B cell (primary cell): ENCODE measurements at regions not wholly inside any gene's neighbourhood (a gene's known extent, or its start where the extent isn't known, plus 50 kb on each side); places are given as distances from the start of the nearest gene placed in this dataset.

Source experiments
- ATAC-seq: fragments of 200-7000 bp; cut with Tn5 transposase; one replicate; pipeline ENCODE4 v1.10.0; 2021; ENCODE audit warnings: low read depth, mild to moderate bottlenecking, moderate number of reproducible peaks, moderate library complexity
- CTCF ChIA-PET: fragments of 350-600 bp; sonication (Branson Sonifier 250); formaldehyde crosslinking; loops from one replicate; lab custom pipeline; 2021; ENCODE audit warnings: antibody characterized with exemption, inconsistent platforms; lab: Charles Lee
- POLR2A ChIA-PET: fragments of 350-600 bp; sonication (Branson Sonifier 250); formaldehyde crosslinking; loops from one replicate; lab custom pipeline; 2021; ENCODE audit warnings: antibody characterized with exemption; lab: Charles Lee
- DNase-seq: peaks from one replicate; pipeline ENCODE4 v3.0.0; 2013
- H2AFZ ChIP-seq: 2 replicates; pipeline ENCODE4 v1.6.1; 2012; ENCODE audit warnings: mild to moderate bottlenecking, low read depth, low read length; ENCODE audit not compliant: insufficient read depth, poor library complexity, severe bottlenecking
- H3K27ac ChIP-seq, 2 donors: 1 replicate in 1 of 2; 2 replicates in 1 of 2; pipeline ENCODE4 v1.5.1; 2012 to 2013; ENCODE audit warnings: low read length in 2 of 2, mild to moderate bottlenecking in 2 of 2, moderate library complexity in 1 of 2
- H3K27me3 ChIP-seq, 4 experiments: fragments of 200-600 bp in 1 of 4; sonication (generic) in 1 of 4; replicated peaks in 1 of 4; 1 replicate in 2 of 4; 2 replicates in 2 of 4; pipeline versions ENCODE4 v1.6.1 to v1.7.0; 2013 to 2016; ENCODE audit warnings: low read length in 3 of 4, mild to moderate bottlenecking in 2 of 4, mixed read lengths in 1 of 4, moderate library complexity in 1 of 4; ENCODE audit not compliant: insufficient read depth in 4 of 4, control insufficient read depth in 3 of 4; ENCODE audit errors: control extremely low read depth in 1 of 4
- H3K36me3 ChIP-seq, 2 experiments: replicated peaks in 1 of 2; 1 replicate in 1 of 2; 2 replicates in 1 of 2; pipeline versions ENCODE4 v1.6.1 to v1.7.1; 2013; ENCODE audit warnings: low read length in 1 of 2; ENCODE audit not compliant: insufficient read depth in 2 of 2, control insufficient read depth in 1 of 2; ENCODE audit errors: control extremely low read depth in 1 of 2, extremely low read depth in 1 of 2
- H3K4me1 ChIP-seq, 2 donors: fragments of 200-600 bp in 1 of 2; sonication (generic) in 1 of 2; 1 replicate in 1 of 2; 2 replicates in 1 of 2; pipeline versions ENCODE4 v1.5.1 to v1.6.1; 2013 to 2017; ENCODE audit warnings: low read length in 2 of 2; ENCODE audit not compliant: control insufficient read depth in 2 of 2, insufficient read depth in 2 of 2
- H3K4me2 ChIP-seq: replicated peaks from 2 replicates; pipeline ENCODE3; 2012; ENCODE audit warnings: mild to moderate bottlenecking, low read depth, low read length; ENCODE audit not compliant: poor library complexity, severe bottlenecking
- H3K4me3 ChIP-seq, 5 experiments: fragments of 200-600 bp in 1 of 5; sonication (generic) in 1 of 5; 1 replicate in 3 of 5; 2 replicates in 2 of 5; pipeline versions ENCODE4 v1.5.1 to v1.7.0; 2011 to 2016; ENCODE audit warnings: low read length in 4 of 5, mild to moderate bottlenecking in 4 of 5, low read depth in 2 of 5, control low read depth in 1 of 5, moderate library complexity in 1 of 5; ENCODE audit not compliant: insufficient read depth in 1 of 5; ENCODE audit errors: control extremely low read depth in 1 of 5, extremely low read depth in 1 of 5
- H3K79me2 ChIP-seq: fragments of 200-600 bp; sonication (generic); one replicate; pipeline ENCODE4 v1.6.0; 2016; ENCODE audit warnings: low read length; ENCODE audit not compliant: control insufficient read depth, insufficient read depth
- H3K9ac ChIP-seq: fragments of 200-600 bp; sonication (generic); 2 replicates; pipeline ENCODE4 v1.6.1; 2017; ENCODE audit warnings: mild to moderate bottlenecking, low read length, moderate library complexity
- H3K9me3 ChIP-seq, 3 donors: one replicate each; pipeline versions ENCODE4 v1.6.1 to v1.7.1; 2013; ENCODE audit warnings: low read length in 2 of 3; ENCODE audit not compliant: control insufficient read depth in 2 of 3, insufficient read depth in 1 of 3; ENCODE audit errors: control extremely low read depth in 1 of 3
- H4K20me1 ChIP-seq: 2 replicates; pipeline ENCODE4 v1.6.0; 2012; ENCODE audit warnings: mild to moderate bottlenecking, low read length; ENCODE audit not compliant: insufficient read depth, control insufficient read depth, poor library complexity, severe bottlenecking
- H3K27ac Mint-ChIP-seq: one replicate; pipeline ENCODE4 v1.8.0; 2021; ENCODE audit warnings: mixed read lengths
- H3K27me3 Mint-ChIP-seq: one replicate; pipeline ENCODE4 v1.8.0; 2021; ENCODE audit warnings: mixed read lengths
- H3K4me1 Mint-ChIP-seq: one replicate; pipeline ENCODE4 v1.8.0; 2021; ENCODE audit warnings: mixed read lengths
- H3K4me3 Mint-ChIP-seq: one replicate; pipeline ENCODE4 v1.8.0; 2021; ENCODE audit warnings: mixed read lengths
- H3K9me3 Mint-ChIP-seq: one replicate; pipeline ENCODE4 v1.8.0; 2022; ENCODE audit warnings: mixed read lengths; ENCODE audit not compliant: insufficient read depth
- EZH2 ChIP-seq: IDR thresholded peaks from 2 replicates; pipeline ENCODE4 v1.6.1; 2012; ENCODE audit warnings: borderline replicate concordance, low read depth, mild to moderate bottlenecking, moderate library complexity, low read length; ENCODE audit not compliant: insufficient read depth, poor library complexity, severe bottlenecking
- WGBS: methylation state at CpG from one replicate; pipeline ENCODE4 v1.1.5; 2013; ENCODE audit warnings: missing lambda C conversion rate; ENCODE audit not compliant: insufficient coverage; 5-methylcytosine and 5-hydroxymethylcytosine counted together
- intact Hi-C: fragments of 100-400 bp; cut with micrococcal nuclease; formaldehyde crosslinking; loops from one replicate; pipeline ENCODE4 v1.10.0; 2022
- TF ChIP-seq, protein P1 (sequence below): fragments of 200-600 bp; IDR thresholded peaks from one replicate; pipeline ENCODE4 v1.8.0; 2022; ENCODE audit warnings: antibody characterized with exemption, mild to moderate bottlenecking

DNA sequence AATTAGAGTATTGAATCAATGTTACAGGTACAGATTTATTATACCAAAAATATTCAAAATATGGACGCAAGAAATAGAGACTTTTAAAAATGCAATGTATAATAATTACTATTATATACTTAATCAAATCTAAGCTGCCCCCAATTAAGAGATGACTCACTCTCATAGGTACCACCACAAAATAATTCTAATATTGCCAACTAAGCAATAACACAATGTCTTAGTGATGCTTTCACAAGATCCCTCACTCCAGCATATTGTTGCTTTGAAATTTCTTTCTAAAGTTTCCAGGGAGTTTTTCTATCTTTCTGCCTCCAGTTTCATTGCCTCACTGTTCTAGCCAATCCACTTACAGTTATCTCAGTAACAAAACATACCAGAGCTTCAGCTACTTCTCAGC is 270.0 kb upstream of the PABPC4L start:
- POLR2A ChIA-PET, result no interaction called here
- no peak overlapping the region for H3K27ac ChIP-seq
- no peaks in the 10 kb centered on the region for H3K79me2 ChIP-seq
- H3K4me1 Mint-ChIP-seq, result no peaks in the 10 kb centered on the region
- no peaks in the 10 kb centered on the region for H3K4me1 ChIP-seq
- H3K4me3 Mint-ChIP-seq, result no peak overlapping the region
- no peaks in the 10 kb centered on the region for H3K9me3 ChIP-seq
- no peaks in the 10 kb centered on the region for H3K36me3 ChIP-seq
- no peak overlapping the region for H2AFZ ChIP-seq
- no peaks in the 10 kb centered on the region for H3K27me3 Mint-ChIP-seq
- ATAC-seq, result no peak
- H3K9me3 Mint-ChIP-seq, result no peaks in the 10 kb centered on the region
- no CpG with 5 or more reads among the region's 1 CpG for WGBS
- DNase-seq, result no peak
- H4K20me1 ChIP-seq, result no peaks in the 10 kb centered on the region
- H3K9ac ChIP-seq, result no peak overlapping the region
- TF ChIP-seq EZH2, result no peak
- TF ChIP-seq, protein P1, sequence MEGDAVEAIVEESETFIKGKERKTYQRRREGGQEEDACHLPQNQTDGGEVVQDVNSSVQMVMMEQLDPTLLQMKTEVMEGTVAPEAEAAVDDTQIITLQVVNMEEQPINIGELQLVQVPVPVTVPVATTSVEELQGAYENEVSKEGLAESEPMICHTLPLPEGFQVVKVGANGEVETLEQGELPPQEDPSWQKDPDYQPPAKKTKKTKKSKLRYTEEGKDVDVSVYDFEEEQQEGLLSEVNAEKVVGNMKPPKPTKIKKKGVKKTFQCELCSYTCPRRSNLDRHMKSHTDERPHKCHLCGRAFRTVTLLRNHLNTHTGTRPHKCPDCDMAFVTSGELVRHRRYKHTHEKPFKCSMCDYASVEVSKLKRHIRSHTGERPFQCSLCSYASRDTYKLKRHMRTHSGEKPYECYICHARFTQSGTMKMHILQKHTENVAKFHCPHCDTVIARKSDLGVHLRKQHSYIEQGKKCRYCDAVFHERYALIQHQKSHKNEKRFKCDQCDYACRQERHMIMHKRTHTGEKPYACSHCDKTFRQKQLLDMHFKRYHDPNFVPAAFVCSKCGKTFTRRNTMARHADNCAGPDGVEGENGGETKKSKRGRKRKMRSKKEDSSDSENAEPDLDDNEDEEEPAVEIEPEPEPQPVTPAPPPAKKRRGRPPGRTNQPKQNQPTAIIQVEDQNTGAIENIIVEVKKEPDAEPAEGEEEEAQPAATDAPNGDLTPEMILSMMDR, result no peak
- intact Hi-C loops, result no loop called here
- H3K4me3 ChIP-seq, result no peak overlapping the region
- H3K27ac Mint-ChIP-seq, result no peak overlapping the region
- CTCF ChIA-PET, result no interaction called here
- H3K4me2 ChIP-seq, result no peak overlapping the region
- no peaks in the 10 kb centered on the region for H3K27me3 ChIP-seq

DNA sequence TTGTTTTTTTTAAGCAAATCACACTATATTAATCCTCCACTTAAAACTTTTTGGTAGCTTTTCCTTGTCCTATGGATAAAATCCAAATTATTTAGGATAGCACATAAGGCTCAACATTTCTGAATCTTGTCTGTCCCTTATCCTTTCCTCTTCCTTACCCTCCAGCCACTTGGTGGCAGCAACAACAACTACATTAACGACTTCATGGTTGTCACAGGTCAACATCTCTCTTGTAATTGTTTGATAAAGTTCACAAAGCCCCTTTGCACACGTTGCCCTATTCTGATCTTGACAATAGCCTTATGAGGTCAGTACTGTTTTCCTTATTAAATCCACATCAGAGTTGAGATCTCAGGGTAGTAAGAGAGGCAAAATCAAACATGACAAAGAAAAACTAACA is 269.0 kb upstream of the PABPC4L start:
- Mint-ChIP-seq H3K27ac (no peak overlapping the region), H3K4me3 (no peak overlapping the region), H3K4me1 (no peaks in the 10 kb centered on the region), H3K9me3 (no peaks in the 10 kb centered on the region), H3K27me3 (no peaks in the 10 kb centered on the region)
- Histone ChIP-seq H3K4me1 (no peaks in the 10 kb centered on the region), H3K9ac (no peak overlapping the region), H3K4me2 (no peak overlapping the region), H4K20me1 (no peaks in the 10 kb centered on the region), H3K36me3 (no peaks in the 10 kb centered on the region), H3K4me3 (no peak overlapping the region), H3K79me2 (no peaks in the 10 kb centered on the region), H3K27me3 (no peaks in the 10 kb centered on the region), H3K27ac (no peak overlapping the region), H2AFZ (no peak overlapping the region), H3K9me3 (no peaks in the 10 kb centered on the region)
- intact Hi-C loops, result no loop called here
- CTCF ChIA-PET, result no interaction called here
- TF ChIP-seq EZH2, result no peak
- TF ChIP-seq, protein P1, result no peak
- POLR2A ChIA-PET, result no interaction called here
- DNase-seq (no peak), ATAC-seq (no peak)
- WGBS, result no CpG with 5 or more reads among the region's 2 CpGs
